HT-29 (cell line): ENCODE measurements at regions not wholly inside any gene's neighbourhood (a gene's known extent, or its start where the extent isn't known, plus 50 kb on each side); places are given as distances from the start of the nearest gene placed in this dataset.

Experiments used
- DNase-seq: peaks from one replicate; pipeline ENCODE4 v3.0.0-alpha.2; 2015; ENCODE audit warnings: low spot score

- no peak for DNase-seq
Observed at GRCh38 chr7:3193379-3194120, 107.5 kb upstream of the SDK1 start.

DNA sequence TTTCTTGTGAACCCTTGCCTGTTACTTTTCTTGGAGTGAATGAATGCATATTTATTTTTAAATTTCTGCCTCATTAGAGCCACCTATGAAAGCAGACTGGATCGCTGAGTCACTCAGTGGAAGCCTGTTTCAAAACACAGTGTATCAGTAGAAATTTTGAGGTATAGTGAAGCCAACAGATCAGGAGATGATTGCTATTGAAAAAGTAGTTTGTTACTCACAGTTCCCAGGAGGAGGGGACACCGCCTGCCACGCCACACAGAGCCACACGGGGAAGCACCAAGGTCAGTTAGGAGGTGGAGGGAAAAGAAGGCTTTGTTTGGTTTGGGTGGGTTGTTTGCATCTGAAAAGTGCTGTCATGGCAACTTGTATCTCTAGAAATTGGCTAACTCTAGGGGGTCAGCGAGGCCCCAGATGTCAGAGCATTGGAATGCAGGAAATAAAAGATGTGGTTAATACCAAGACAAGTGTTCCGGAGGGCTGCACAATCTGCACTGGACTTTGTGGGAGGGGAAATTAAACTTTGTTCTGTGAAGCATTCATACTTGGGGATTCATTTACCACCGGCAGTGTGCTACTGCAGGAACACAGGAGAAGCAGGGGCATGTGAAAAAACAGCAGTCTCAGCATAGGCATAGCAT, 106.4 kb upstream of the SDK1 start:
- DNase-seq: peak; percentile 33

DNA sequence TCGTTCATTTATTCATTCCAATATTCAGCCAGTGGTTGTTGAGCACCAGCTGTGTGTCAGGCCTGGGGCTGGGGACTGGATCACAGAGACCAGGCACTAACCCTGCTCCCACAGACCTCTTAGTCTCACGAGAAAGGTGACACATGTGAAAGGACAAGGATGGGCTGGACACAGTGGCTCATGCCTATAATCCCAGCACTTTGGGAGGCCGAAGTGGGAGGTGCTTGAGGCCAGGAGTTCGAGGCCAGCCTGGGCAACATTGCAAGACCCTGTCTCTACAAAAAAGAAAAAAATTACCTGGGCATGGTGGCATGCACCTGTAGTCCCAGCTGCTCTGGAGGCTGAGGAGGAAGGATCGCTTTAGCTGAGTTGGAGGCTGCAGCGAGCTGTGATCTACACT, 105.9 kb upstream of the SDK1 start:
- no peak for DNase-seq

DNA sequence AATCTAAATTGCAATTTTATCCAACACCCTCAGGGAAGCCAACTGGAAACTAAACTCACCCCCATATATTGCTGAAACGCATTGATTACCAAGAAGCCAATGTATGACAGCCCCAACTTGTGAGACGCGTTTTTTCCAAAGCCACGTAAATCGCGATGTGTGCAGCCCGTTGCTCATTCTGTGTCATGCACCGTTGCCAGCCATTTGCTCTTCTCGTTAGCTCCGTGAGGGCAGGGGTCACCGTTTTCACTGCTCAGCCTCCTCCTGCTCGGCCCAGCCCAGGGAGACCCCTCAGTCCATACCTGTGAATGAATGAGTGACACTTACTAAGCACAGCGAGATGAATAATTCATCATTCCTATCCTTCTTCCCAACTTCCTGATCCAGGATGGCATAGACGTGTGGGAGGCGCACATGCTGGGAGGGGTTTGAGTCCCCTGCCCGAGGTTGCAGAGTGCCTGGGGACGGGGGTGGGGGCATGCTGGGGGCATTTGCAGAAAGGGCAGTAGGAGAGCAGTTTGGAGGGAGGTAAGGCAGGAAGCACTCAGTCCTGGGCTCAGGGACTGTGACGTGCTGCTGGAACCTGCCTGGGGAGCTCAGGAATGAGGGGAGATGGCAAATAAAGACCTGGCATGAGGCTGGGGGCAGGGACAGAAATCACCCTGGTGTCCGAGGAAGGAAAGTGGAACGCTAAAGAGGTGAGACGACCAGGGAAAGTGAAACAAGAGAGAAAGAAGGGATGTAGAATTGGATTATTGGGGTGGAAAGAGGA, 104.2 kb upstream of the SDK1 start:
- no peak for DNase-seq

DNA sequence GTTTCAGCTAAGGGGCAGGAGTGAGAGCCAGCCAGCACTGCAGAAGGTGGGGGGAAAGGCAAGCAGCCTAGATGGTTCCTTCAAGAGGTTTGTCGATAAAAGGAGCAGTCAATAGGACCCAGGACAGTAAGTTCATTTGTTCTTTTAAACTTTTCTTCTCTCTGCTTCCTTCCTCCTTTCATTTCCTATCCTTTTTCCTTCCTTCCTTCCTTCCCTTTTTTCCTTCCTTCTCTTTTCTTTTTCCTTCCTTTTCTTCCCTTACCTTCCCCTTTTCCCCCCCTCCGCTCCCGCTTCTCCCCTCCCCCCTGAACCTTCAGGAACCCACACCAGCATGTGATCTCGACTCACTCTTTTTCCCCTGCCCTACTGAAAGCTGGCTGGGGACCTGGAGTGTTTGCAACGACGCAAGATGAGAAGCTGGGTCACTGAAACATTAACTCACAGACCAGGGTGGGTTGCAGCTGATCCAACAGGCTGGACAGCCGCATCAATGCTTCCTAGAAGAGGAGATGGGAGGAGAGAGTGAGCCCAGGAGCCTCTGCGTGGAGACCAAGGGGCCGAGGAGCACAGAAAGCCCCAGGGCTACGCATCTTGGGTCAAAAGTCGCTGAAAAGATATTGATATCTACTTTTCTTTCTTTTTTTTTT, 103.4 kb upstream of the SDK1 start:
- no peak for DNase-seq

GRCh38 chr7:3198316-3198715, 102.7 kb upstream of the SDK1 start:
- no peak for DNase-seq

- DNase-seq: peak; percentile 50
Observed at GRCh38 chr7:3200504-3200903, 100.5 kb upstream of the SDK1 start.

- DNase-seq: no peak
Observed at GRCh38 chr7:3201306-3201705, 99.7 kb upstream of the SDK1 start.

DNA sequence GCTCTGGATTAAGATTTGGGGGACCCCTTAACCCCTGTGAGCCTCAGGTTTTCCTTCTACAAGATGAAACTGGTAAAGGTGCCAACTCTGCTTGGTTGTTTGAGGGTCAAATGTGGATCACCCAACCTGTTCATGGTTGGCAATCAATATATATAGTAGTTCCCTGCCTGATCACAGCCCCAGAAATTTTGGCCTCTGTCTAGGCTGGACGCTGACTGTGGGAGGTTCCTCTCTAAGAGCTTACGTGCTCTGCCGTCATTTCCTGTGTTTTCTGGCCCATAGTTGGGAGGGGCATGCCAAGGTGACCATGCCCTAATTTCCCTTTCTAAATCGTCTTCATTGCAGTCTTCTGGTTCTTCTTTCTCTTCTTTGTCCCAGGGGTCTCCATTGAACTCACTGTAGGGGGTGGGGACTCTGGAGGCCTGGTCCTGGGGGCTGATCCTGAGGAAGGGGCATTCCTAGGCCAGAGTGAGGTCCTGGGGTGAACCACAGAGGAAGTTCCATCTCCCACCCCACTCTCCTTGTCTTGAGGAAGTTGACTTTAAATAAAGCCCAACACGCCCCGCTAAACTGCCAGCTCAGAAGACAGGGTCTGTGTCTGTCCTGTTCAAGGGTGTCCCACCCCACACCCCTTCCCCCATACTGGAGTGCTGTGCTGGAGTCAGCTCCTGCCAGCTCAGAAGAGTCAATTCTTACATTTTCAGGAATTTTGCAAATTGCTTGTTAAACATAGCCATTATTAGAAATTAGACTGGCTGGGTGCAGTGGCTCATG, 98.9 kb upstream of the SDK1 start:
- DNase-seq: no peak

DNA sequence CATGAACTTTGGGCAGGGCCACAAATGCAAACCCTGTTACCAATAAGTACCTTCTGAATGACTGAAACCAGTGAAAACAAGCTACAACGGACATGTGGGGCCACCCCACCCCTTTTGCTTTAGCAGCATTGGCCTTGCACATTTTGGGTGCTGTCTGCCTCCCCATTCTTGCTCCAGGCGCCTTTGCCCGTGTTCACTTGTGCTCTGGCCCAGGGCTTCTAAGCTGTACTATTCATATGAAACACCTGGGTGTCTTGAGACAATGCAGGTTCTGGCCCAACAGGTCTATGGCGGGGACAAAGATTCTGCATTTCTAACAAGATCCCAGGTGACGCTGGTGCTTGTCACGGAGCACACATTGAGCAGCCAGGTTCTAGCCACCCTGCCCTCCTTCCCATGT, 96.5 kb upstream of the SDK1 start:
- no peak for DNase-seq

DNA sequence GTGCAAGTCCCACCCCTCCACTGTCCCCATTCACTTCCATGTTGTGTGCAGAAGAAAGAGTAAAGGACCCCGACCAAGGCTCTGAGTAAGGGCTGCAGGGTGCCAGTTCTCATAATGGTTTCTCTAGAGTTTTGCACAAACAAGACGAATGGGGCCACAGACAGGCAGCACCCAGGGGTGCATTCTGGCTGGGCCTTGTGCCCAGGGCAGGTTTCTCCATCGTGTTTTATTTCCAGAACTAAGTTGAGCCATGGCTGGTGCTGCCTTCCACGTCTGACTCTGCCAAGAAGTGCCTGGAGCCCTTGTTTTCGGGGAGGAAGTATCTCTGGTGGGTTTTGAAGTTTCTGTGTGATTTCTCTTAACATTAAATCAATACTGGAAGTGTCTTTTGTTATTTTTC, 95.0 kb upstream of the SDK1 start:
- DNase-seq: no peak

GRCh38 chr7:3206771-3207191, 94.3 kb upstream of the SDK1 start:
- DNase-seq: no peak

- DNase-seq: no peak
Observed at GRCh38 chr7:3207387-3207902, 93.6 kb upstream of the SDK1 start.

DNA sequence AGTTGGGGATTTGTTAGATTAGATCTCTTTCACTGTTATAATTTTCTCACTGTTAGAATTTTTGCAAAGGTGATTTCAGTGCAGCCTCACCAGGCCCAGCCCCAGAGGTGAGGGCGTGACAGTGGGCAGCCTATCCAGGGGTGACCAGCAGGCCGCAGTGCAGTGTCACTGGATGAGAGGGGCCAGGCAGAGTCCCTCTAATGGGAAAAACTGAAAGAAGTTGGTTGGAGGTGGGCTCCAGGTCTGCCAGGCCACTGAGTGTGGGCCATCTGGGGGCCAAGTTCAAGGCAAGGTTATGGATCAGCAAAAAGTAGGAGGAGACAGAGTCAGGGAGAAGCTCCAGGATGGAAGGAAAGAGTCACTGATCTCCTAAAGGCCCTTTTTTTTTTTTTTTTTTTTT, 90.5 kb upstream of the SDK1 start:
- no peak for DNase-seq

GRCh38 chr7:3214090-3214413, 87.0 kb upstream of the SDK1 start:
- DNase-seq: no peak

- no peak for DNase-seq
Observed at GRCh38 chr7:3215624-3216585, 85.1 kb upstream of the SDK1 start.

- DNase-seq: no peak
Observed at GRCh38 chr7:3217166-3217565, 83.9 kb upstream of the SDK1 start.

DNA sequence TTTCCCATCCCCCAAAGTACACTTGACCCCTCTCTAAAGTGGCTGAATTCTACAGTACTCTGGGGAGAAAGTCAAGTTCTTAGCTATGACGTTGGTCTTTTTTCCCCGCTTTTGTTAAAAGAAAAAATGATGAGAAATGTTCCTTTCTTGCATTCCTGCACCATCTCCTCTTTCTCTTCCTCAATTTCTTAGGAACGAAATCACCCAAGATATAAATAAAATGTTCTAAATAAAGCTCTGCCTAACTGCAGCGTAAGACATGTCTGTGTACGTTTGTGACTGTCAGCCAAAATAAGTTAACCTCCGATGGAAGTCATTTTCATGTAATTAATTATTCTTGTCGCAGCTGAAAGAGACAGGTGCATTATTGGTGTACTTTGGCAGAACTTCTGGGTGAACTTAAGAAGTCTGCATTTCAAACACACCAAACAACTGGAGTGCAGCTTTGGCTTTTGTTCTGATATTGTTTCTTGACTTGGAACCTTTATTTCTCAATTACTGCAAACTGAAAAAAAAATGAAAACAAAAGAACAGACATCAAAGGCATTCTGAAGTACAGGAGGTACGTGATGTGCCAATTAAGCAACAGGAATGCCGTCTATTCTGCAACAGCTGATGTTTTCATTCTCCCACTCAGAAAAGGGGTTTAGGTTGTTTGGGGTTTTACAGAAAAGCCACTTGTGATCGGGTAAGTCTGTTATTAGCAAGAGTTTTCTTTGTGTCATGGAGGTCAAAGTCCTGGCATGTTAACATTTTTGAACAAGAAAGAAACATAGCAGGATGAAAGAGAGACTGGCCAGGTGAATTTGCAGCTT, 82.4 kb upstream of the SDK1 start:
- DNase-seq: no peak

- no peak for DNase-seq
Observed at GRCh38 chr7:3229904-3230470, 71.1 kb upstream of the SDK1 start.
